ENCODE measurements at regions not wholly inside any gene's neighbourhood (a gene's known extent, or its start where the extent isn't known, plus 50 kb on each side); places are given as distances from the start of the nearest gene placed in this dataset.
A peak's percentile ranks its signal among the peaks of the same experiment; 100 is the strongest.

DNA sequence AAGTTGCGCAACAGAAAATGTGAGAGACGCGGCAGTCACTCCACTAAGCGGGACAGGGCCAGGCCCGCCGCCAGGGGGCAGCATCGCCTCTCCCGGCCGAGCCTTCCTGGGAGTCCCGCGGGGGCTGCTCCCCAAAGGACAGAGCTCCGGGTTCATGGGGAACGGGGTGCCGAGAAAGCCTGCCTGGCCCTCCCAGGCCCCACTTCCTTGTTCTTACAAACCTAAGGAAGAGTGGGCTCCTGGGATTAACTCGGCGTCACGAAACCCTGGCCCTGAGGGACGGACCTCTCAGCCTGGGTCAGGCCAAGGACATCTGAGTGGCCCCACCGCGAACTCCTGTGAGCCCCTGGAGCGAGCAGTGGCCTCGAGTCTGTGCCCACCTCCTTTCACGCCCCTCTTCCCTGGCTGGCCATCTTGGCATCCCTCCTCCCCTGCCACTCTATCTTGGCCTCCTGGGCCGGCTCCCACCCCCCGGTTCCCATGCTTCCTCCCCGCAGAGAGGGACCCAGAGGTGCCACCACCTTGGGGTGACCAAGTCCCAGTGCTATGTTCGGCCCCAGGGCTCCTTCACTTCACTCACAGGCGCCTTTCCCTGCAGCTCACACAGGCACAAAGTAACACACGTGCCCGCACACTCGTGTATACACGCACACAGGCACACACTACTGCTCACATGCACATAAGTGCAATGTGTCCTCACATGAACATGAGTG lies 99.9 kb upstream of the FGF3 start:
- DNase-seq: peak; percentile 44 to 73

DNA sequence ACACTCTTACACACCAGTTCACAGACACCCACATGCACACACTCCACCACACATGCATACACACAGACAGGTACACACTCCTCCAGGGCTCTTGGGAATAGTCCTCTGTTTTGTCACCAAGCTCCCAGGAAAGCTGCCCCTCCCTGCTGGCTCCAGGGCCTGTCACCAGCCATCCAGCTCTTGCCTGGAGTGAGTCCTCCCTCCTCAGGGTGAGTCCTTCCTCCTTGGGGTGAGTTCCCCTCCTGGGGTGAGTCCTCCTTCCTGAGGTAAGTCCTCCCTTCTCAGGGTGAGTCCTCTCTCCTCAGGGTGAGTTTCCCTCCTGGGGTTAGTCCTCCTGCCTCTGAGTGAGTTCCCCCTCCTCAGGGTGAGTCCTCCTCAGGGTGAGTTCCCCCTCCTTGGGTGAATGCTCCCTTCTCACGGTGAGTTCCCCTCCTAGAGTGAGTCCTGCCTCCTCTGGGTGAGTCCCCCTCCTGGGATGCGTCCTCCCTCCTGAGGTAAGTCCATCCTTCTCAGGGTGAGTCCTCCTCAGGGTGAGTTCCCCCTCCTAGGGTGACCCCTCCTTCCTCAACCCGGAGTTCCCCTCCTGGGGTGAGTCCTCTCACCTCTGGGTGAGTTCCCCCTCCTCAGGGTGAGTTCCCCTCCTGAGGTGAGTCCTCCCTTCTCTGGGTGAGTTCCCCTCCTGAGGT lies 100.6 kb upstream of the FGF3 start:
- no peak for DNase-seq

DNA sequence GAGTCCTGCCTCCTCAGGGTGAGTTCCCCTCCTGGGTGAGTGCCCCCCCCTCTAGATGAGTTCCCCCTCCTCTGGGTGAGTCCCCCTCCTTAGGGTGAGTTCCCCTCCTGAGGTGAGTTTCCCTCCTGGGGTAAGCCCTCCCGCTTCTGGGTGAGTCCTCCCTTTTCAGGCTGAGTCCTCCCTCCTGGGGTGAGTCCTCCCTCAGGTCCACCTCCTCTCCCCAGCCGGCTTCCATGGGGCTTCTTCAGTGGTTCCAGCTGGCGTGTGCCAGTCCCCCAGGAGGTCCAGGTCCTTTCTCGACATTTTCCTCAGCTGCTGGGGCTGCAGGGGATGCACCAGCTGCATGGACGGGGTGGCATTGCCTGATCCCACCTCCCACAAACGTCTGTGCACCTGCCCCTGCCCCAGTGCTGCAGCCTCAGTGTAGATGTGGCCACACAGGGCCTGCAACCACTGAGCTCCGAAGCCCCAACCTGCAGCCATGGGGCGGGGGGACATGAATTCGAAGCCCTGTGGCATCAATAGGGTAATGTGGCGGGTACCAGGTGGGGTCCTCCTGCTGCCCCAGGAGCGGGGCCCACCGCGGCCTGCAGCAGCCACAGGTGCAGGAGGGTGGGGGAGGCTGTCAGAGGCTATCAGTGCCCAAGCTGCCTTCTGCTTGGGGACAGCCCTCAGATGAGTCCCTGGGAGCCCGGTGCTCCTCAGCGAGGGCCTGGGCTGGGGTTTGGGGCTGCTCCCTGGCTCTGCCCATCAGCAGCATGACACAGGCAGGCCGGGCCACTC lies 101.3 kb upstream of the FGF3 start:
- DNase-seq: no peak

DNA sequence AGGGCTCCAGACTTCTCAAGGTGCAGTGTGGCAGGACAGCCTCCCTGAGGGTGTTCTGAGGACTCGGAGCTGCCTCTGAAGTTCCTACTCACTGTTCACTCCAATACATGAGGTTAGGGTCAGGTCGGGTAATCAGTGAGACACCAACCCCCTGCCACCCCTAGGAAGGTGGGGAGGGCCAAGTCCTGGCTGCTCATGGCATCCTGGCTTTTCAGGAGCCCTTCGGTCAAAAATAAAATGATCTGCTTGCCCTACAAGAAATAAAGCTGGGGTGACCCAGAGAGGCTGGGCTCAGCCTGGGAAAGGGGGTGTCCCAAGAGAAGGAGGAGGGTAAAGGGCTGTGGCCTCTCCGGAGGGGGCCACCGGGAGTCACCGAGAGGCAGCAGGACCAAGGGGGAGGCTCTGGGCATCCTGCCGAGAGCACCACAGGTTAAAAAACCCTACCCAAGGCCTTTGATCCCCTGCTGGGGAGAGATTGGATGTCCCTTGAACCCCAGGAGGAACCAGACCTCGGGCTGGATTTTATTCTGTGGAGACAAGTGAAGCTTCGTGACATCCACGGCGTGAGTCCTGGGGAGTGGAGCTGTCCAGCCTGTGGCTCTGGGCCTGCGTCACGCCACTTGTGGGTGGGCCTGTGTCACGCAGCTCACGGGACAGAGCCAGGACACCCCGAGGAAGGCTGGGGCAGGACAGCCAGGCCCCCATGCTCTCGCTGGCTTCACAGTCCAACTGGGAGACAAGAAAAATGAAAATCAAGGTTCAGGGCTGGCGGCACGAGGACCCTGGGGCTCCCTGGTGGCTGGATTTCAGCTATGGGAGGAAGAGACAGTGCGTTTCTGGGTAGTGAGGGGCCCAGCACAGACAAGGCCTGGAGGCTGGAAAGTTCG lies 102.2 kb upstream of the FGF3 start:
- DNase-seq: no peak

DNA sequence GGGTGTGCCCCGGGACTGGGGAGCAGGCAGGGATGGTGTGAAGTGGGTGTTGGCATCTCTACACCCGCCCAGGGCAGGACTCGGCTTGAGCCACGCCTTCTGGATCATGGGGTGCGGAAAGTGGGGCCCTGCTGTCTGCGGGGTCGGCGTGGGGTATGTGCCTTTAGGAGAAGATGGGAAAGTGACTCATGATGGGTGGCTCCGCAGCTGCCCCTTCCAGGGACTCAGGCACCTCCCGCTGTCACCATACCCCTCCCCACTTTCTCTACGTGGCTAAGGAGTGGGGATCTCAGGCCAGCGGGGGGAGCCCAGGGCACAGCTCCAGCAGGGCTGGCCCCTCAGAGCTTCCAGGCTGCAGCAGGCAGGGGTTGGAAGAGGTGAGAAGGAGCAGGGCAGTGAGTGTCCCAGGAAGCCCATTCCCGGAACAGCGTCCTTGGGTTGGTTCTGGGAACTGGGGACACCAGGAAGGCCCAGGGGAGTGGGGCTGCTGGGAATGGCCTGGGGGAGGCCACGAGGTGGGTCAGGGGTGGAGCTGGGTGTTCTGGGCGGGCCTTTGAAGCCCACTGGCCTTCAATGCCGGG lies 102.9 kb upstream of the FGF3 start:
- DNase-seq: no peak

DNA sequence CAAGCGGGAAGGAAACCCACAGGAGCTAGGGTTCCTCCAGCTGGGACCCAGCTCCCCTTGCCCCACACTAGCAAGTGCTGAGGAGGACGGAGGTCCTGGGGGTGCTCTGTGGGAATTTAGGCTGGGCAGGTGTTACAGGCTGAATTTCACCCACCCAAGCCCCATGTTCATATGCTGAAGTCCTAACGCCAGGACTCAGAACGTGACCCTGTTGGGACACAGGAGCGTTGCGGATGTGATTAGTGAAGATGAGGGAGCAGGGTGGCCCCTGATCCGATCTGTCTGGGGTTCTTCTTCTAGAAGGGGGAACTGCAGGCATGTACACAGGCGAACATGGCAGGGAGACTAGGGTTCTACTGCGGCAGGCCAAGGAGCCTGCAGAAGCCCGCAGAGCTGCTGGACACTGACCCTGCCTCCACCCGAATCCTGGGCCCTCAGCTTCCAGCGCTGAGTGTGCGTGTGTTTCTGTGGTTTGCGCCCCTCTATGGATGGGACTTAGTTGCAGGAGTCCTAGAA lies 103.4 kb upstream of the FGF3 start:
- no peak for DNase-seq

DNA sequence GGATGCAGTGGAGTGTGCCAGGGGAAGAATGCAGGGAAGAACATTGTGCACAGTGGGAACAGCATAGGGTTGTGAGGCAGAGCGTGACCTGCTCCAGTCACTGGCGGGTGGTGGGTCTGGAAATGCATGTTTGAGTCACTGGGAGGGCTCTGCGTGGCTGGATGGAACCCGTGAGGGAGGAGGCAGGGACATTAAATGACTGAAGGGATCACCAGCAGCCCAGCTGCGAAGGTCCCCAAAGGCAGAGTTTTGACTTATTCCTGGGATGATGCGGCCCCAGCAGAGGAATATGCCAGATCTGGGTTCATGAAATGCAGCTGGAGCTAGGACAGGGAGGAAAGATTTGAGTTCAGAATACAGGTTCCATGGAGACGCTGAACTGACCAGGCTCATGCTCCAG lies 104.0 kb upstream of the FGF3 start:
- no peak for DNase-seq

DNA sequence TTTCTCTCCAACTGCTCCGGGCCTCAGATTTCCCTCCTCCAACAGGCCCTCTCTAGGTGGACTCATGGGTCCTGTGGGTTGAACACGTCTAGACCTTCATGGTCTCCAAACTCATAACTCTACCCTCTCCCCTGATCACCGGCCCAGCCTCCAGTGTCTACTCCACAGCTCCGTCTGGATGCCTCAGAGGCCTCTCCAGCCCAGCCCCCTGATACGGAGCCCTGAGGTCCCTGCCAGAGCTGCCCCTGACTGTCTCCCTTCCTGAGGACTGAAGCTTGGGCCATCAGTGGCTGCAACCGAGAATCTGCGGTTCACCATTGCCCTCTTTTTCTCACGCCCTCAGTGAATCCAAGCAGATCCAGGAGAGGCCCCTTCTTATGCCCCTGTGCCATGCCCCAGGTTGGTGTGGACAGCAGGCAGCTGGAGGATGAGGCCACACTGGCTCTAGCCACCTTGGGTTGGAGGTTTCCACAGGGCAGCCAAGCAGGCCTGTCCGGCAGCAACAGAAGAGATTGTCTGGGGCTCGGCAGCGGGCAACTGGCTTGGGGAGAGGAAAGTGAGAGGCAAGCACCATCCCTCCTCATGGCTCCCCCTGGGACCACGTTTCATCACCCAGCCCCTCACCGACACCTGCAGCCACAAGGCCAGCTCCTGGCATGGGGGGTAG lies 104.6 kb upstream of the FGF3 start:
- no peak for DNase-seq

DNA sequence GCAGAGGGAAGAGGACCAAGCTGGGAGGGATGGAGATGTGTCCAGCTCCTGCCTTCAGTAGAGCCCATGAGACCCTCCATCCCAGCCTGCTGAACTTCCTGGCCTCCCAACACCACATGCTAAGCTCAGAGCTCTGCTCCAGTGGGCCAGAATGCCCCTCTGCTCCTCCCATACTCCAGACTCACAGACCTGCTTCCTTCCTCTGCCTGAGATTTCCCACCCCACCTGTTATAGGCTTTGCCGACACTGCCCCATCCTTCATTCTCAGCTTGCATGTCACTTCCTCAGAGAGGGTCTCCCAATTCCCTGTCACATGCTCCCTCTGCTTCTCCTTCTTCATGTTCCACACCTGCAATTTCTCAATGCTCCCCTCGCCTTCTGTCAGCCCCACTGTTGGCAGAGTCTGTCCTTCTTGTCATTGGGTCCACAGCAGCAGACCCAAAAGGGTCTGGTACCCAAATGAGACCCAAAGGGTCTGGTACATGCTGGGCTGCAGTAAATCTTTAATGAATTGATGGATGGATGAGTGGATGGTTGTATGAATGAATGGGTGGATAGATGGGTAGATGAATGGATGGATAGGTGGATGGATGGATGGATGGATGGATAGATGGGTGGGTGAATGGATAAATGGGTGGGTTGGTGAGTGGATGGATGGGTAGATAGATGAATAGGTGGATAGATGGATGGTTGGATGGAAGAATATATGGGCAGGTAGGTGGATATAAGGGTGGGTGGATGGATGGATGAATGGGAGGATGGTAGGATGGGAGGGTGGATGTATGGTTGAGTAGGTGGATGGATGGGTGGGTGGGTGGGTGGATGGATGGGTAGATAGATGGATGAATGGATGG lies 105.3 kb upstream of the FGF3 start:
- DNase-seq: no peak

DNA sequence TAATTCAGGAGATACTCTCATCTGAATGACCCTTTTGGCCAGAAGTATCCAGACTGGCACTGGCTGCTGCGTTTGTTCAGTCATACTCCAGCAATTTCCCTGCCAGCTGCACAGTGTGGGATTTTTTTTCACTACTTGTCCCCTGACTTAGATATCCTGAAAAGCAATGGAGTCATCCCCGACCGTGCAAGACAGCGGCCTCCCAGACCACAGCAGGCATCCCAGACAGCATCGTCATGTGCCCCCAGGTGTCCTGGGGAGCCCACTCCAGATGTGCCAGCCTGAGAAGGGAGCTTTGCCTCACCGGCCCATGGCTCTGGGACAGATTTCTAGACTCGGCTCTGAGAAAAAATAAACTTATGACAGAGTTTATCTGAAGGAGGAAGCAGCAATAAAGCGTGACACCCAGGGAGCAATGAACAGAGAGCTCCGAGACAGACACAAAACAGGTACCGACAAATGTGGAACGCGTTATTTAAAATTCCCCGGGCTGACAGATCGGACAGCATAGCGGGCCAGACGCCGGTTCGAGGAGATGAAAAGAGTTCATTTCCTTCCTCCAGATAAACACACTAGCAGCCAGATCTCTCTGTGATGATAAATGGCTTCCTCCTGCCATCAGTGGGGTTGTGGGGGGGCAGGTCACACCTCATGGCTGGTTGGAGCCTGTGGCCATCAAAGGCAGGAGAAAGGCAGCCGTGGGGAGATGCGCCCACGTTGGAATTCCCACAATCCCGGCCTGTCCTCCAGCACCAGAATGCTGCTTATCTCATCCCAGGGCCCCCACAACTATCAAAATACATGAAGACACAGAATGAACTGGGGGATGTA lies 106.4 kb upstream of the FGF3 start:
- no peak for DNase-seq

DNA sequence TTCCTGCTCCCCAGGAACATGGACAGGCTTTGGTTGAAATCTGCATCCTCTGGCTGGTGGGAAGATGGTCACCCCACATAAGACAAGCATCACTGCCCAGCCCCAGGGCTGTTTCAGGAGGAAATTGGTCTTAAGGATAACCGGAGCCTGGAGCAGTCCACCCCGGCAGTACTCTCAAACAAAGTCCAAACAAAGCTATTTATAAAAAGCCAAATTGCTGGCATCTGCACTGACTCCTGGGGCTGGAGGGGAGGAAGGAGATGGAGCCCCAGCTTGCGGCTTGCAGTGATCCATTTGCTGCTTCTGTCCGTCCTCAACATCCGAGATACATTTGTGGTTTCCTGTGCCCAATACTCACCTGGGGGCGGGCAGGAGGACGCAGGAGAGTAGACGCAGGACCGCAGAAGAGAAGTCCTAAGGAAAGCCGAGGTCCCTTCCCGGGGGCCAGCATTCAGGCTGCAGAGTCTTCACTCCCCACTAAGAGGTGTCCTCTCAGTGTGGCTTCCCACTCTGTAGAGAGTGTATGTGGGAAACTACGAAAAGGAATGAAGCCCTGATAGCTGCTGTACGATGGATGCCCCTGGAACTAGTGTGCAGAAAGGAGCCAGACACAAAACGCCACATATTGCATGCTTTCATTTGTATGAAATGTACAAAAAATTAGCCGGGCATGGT lies 107.3 kb upstream of the FGF3 start:
- DNase-seq: no peak

DNA sequence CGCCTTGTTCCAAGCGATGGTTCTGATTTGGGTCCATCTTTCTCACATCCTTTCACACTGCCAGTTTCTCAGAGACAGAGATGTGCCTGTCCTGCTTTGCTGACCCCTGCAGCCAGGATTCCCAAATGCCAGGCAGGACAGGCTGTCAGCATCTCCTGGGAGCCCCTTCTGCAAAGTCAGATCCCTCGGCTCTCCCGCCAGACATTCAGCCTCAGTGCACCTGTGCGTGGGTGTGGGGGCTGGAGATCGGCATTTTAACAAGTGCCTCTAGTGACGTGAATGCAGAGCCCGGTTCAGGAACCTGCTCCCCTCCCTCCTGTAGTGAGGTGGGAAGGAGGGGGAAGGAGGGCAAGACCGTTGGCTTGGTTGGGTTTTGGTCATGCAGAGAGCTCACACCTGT lies 108.9 kb upstream of the FGF3 start:
- no peak for DNase-seq

DNA sequence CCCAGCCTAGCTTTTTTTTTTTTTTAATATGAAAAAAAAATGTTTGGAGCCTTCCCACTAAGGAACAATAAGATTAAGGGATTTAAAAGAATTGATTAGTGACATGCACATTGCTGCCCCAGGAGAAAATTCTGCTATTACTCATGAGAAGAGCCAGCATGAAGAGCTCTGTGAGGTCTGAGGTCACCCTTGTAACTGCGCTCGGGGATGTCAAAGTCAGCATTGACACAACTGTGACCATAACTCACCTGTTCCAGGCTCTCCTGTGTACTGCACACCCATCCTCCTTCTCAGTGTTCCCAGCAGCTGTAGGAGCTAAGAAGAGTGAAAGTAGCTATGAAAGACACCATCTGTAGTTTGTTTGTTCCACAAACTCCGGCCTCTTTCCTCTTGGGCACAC lies 109.8 kb upstream of the FGF3 start:
- DNase-seq: no peak

DNA sequence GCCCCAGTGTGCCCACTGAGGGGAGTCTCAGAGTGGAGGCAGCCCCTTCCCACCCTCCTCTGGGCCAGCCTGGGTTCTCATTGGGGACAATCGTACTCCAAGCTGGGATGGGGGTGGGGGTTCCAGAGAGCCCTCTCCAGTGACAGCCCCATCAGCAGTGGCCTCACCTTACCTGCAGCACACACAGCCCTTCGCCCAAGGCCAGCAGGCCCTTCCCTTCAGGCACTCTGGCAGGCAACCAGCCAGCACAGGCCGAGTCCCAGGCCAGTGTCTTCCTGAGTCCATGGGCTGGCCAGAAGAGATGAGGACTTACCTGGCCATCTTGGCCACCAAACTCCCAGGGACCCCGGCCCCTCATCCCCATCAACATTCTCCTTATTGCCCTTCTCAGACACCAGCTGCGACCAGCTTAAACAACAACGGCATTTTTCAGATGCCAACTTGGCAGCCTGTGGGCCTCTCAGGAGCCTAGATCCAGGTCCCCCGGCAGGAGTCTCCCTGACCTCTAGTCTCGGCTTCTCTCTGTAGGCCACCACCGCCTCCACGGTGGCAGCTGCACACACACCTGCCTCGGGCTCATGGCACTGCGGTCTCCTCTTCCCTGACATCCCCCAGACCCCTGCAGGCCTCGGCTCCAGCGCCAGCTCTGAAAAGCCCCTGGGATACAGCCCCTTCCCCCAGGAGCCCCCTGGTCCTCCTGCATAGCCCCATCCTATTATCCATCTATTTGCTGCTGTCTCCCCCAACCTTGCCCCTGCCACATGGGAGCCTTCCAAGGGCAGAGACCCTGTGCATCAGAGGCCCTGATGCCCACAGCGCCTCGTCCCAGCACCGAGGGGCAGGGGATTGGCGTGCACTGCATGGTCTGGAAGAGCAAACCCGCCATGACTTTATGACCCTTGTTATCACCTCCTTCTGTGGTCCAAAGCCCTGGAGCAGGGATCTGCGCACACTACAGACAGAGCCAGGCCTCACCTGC lies 111.2 kb upstream of the FGF3 start:
- DNase-seq: no peak

DNA sequence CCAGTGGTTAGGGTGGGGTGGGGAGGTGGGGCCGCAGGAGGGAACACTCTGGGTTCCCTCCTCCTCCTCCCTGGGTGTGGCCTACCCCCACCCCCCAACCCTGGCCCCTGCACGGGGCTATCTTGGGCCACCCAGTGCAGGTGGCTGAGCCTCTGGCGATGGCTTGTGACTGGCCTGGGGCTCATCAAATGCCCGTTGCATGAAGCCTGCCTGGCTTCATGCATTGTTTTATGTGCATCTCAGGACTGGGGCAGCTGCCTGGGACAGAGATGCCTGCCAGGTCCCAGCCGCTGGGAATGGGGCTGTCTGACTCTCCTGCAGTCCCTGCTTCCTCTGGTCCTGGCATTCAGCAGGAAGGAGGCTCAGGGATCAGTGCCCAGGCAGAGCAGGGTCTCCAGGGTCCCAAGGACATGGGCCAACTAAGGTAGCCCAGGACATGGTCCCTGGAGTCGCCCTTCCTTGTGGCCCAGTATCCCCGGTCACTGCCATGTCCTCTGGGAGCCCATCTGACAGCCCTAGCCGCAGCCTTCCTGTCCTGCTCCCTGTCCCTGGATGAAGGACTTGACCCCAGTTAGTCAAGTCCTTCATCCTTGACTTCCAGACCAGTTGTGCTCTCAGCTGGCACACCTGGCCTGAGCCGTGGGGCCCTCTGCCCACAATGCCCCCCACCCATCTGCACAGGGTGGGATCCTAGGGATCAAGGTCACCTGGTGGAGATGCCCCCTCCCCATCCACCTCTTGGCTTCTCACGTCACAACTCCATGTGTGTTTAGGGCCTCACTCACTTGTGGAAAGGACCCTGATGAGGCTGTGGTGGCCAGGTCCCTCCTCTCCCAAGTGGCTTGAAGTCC lies 112.1 kb upstream of the FGF3 start:
- no peak for DNase-seq

DNA sequence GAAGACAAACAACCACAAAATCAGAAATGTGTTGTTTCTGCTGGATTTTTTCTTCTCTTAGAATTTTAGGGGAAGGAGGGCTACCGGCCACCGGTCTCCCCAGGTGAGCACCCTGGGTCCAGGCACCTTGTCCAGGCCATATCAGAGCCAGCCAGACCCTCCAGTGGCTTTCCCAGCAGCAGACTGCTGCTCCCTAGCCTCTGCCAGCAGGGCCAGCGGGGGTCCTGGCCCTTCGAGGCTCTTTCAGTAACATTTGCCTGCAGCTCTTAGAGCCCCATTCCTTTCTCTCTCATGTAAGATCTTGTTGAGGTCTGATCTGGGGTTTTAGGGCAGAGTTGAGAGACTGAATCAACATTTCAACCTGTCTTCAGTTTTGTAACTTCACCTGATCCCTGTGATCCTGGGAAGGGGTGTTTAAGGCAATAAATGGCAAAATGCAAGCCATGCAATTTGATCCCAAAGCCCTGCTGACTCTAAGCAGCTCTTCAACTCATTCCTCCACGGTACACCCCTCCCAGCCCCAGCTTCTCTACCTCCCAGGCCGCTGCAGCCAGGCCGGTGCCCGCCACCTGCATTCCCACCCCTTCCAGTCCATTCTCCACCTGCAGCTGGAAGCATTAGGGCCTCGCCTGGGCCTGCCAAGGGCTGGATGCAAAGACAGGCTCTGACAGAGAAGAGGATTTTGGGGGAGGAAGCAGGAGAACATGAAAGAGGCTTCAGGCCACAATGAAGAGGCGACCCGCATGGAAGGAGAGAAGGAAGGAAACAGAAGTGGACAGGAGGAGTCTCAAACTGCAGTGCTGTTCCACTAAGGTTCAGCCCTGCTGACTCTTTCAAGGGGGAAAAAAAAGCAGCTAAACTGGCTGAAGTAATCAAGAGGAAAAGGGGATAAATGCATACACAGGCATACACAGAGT lies 113.0 kb upstream of the FGF3 start:
- DNase-seq: no peak

All from stimulated activated CD4-positive, alpha-beta T cell treated with anti-CD3 and anti-CD28 coated beads, Interleukin-4, amount 100 ng/mL, for 4 hours (primary cell).